Fibroblast of the aortic adventitia (primary cell): ENCODE measurements at regions not wholly inside any gene's neighbourhood (a gene's known extent, or its start where the extent isn't known, plus 50 kb on each side); places are given as distances from the start of the nearest gene placed in this dataset.

Experiments used
- DNase-seq: peaks from one replicate; pipeline ENCODE4 v3.0.0-alpha.2; 2010; ENCODE audit warnings: low read depth
- H3K4me3 ChIP-seq: 2 replicates; pipeline ENCODE4 v1.5.1; 2011; ENCODE audit warnings: low read depth, mild to moderate bottlenecking, control low read depth, low read length, moderate library complexity
- CTCF ChIP-seq: IDR thresholded peaks from 2 replicates; pipeline ENCODE4 v1.5.1; 2011; ENCODE audit warnings: mild to moderate bottlenecking, low read length, control low read depth, inconsistent platforms; ENCODE audit not compliant: insufficient read depth

GRCh38 chr1:213714645-213715044 lies 273.1 kb upstream of the PROX1 start:
- TF ChIP-seq CTCF: no peak

GRCh38 chr1:213715182-213715581 lies 272.6 kb upstream of the PROX1 start:
- H3K4me3 ChIP-seq: no peak overlapping the region
- no peak for TF ChIP-seq CTCF
- DNase-seq: no peak

More at GRCh38 chr1:213714645-213715044, 273.1 kb upstream of the PROX1 start:
- H3K4me3 ChIP-seq: no peak overlapping the region
- no peak for DNase-seq

GRCh38 chr1:213719462-213719861 lies 268.3 kb upstream of the PROX1 start:
- no peak for TF ChIP-seq CTCF
- H3K4me3 ChIP-seq: no peak overlapping the region
- DNase-seq: no peak

DNA sequence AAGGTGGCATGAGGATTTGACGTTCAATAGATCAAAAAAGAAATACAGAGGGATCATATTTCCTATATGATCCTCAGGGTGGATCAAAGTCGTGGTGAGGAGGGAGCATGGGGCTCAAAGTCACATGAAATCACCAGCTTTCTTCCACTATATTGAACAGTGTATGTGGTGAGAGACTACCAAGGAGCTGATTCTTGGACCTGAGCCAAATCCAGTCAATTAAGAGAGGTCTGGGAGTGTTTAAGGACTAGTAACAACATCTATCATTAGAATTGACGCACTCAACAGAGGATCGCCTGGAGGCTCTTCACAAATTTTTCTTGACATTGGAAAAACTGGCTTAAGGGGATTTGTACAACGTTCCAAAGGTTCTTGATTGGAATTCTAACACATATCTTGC lies 267.7 kb upstream of the PROX1 start:
- no peak for TF ChIP-seq CTCF
- no peak for DNase-seq
- H3K4me3 ChIP-seq: no peak overlapping the region

DNA sequence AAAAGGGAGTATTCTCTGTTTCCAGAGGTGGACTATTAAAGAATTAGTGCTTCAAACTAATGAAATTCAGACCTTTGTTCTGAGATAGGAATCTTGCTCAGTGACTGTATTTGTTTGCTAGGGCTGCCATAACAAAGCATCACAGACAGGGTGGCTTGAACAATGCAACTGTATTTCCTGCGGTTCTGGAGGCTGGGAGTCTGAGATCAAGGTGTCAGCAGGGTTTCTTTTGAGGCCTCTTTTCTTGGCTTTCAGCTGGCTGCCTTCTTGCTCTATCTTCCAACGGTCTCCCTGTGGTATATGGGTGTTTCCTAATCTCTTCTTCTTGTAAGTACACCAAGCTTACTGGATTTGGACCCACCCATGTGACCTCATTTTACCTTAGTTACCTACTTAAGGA lies 264.6 kb upstream of the PROX1 start:
- DNase-seq: no peak
- H3K4me3 ChIP-seq: no peak overlapping the region
- no peak for TF ChIP-seq CTCF

DNA sequence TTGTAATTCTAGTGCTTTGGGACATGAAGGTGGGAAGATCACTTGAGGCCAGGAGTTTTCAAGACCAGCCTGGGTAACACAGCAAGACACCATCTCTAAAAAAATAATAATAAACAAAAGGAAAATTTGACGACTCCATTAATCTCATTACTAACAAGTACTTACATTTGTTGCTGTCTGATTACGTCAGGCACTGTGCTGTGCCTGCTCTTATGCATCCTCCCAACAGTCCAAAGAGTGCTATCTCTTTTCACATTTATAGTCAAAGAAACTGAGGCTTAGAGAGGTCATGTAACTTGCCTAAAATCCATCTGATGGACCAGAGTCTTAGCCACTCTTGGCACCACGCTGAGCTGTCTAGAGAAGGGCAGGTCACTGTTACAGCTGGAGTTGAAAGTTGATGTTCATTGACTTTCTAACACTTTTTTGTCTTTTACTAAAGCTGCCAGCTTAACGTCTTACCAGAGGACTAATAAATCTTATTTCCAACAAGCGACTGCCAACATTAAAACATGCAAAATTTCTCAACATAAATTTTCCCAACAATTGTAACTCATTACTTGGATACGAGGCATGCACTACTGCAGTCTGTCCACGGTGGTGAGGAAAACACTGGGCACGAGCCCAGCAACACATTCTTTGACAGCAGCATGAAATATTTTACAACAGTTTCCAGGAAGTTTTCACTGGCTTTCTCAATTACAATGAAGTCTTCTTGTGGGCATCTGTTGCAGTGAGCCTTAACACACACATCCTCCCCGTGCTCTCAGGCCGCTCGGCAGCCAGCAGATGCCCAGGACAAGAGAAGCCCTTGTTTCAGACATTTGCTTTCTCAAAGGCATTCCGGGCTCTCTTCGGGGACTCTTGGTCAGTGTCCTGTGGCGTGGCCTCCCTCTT lies 262.9 kb upstream of the PROX1 start:
- no peak overlapping the region for H3K4me3 ChIP-seq
- DNase-seq: peak; percentile 8
- no peak for TF ChIP-seq CTCF
